ENCODE measurements at regions not wholly inside any gene's neighbourhood (a gene's known extent, or its start where the extent isn't known, plus 50 kb on each side); places are given as distances from the start of the nearest gene placed in this dataset.

GRCh38 chr6:130307752-130308361 is 58.0 kb upstream of the TMEM200A start:
- TF ChIP-seq CTCF (IDR thresholded peaks at IDR 0.05) (no peak), POLR2A (IDR thresholded peaks at IDR 0.05) (no peak)
